ENCODE measurements at regions not wholly inside any gene's neighbourhood (a gene's known extent, or its start where the extent isn't known, plus 50 kb on each side); places are given as distances from the start of the nearest gene placed in this dataset.

DNA sequence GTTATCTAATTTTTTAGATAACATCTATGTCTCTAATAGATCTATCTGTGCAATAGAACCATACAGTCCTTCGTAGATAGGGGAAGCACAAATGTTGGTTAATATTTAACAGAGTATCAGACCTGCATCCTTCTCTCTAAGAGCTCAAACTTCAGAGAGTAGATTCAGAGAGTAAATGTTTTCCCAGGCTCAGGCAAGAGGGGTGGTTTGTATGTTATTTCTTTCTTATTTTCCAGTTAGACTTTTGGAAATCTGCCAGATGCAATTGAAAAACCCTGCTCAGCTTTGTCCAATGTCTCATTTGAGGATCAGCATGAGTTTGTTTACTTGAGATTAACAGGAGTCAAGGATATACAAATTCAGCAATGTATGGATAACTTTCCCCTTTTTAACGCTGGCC, 361.9 kb downstream of the BCKDHB start:
- TF ChIP-seq, protein P1, sequence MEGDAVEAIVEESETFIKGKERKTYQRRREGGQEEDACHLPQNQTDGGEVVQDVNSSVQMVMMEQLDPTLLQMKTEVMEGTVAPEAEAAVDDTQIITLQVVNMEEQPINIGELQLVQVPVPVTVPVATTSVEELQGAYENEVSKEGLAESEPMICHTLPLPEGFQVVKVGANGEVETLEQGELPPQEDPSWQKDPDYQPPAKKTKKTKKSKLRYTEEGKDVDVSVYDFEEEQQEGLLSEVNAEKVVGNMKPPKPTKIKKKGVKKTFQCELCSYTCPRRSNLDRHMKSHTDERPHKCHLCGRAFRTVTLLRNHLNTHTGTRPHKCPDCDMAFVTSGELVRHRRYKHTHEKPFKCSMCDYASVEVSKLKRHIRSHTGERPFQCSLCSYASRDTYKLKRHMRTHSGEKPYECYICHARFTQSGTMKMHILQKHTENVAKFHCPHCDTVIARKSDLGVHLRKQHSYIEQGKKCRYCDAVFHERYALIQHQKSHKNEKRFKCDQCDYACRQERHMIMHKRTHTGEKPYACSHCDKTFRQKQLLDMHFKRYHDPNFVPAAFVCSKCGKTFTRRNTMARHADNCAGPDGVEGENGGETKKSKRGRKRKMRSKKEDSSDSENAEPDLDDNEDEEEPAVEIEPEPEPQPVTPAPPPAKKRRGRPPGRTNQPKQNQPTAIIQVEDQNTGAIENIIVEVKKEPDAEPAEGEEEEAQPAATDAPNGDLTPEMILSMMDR (IDR thresholded peaks at IDR 0.05; ENCODE audit: low read depth, low read length) = no peak
- no peak for TF ChIP-seq EZH2phosphoT487 (IDR thresholded peaks at IDR 0.05; ENCODE audit: low read depth)
